ENCODE measurements at regions not wholly inside any gene's neighbourhood (a gene's known extent, or its start where the extent isn't known, plus 50 kb on each side); places are given as distances from the start of the nearest gene placed in this dataset.

- DNase-seq (ENCODE audit: extremely low read depth, low read depth) = no peak
- TF ChIP-seq CTCF (IDR thresholded peaks at IDR 0.05; ENCODE audit: low read depth, low read length) = no peak
Observed at GRCh38 chr1:172952516-172952915, 98.2 kb downstream of the TNFSF18 start.

GRCh38 chr1:172954476-172955150, 96.1 kb downstream of the TNFSF18 start:
- no peak for DNase-seq (ENCODE audit: extremely low read depth, low read depth)

GRCh38 chr1:172955161-172955815, 95.5 kb downstream of the TNFSF18 start:
- no peak for DNase-seq (ENCODE audit: extremely low read depth, low read depth)
- TF ChIP-seq CTCF (IDR thresholded peaks at IDR 0.05; ENCODE audit: low read depth, low read length) = no peak

More at GRCh38 chr1:172954476-172955150, 96.1 kb downstream of the TNFSF18 start:
- TF ChIP-seq CTCF (IDR thresholded peaks at IDR 0.05; ENCODE audit: low read depth, low read length) = no peak

GRCh38 chr1:172956871-172957270, 93.9 kb downstream of the TNFSF18 start:
- TF ChIP-seq CTCF (IDR thresholded peaks at IDR 0.05; ENCODE audit: low read depth, low read length) = no peak

GRCh38 chr1:172957491-172957890, 93.2 kb downstream of the TNFSF18 start:
- no peak for TF ChIP-seq CTCF (IDR thresholded peaks at IDR 0.05; ENCODE audit: low read depth, low read length)
- DNase-seq (ENCODE audit: extremely low read depth, low read depth) = no peak

More at GRCh38 chr1:172956871-172957270, 93.9 kb downstream of the TNFSF18 start:
- no peak for DNase-seq (ENCODE audit: extremely low read depth, low read depth)

GRCh38 chr1:172959571-172959970, 91.2 kb downstream of the TNFSF18 start:
- DNase-seq (ENCODE audit: extremely low read depth, low read depth) = no peak
- TF ChIP-seq CTCF (IDR thresholded peaks at IDR 0.05; ENCODE audit: low read depth, low read length) = no peak

- no peak for DNase-seq (ENCODE audit: extremely low read depth, low read depth)
- no peak for TF ChIP-seq CTCF (IDR thresholded peaks at IDR 0.05; ENCODE audit: low read depth, low read length)
Observed at GRCh38 chr1:172960019-172960418, 90.7 kb downstream of the TNFSF18 start.

Measured in AG09319 (cell line).